ENCODE measurements at regions not wholly inside any gene's neighbourhood (a gene's known extent, or its start where the extent isn't known, plus 50 kb on each side); places are given as distances from the start of the nearest gene placed in this dataset.

DNA sequence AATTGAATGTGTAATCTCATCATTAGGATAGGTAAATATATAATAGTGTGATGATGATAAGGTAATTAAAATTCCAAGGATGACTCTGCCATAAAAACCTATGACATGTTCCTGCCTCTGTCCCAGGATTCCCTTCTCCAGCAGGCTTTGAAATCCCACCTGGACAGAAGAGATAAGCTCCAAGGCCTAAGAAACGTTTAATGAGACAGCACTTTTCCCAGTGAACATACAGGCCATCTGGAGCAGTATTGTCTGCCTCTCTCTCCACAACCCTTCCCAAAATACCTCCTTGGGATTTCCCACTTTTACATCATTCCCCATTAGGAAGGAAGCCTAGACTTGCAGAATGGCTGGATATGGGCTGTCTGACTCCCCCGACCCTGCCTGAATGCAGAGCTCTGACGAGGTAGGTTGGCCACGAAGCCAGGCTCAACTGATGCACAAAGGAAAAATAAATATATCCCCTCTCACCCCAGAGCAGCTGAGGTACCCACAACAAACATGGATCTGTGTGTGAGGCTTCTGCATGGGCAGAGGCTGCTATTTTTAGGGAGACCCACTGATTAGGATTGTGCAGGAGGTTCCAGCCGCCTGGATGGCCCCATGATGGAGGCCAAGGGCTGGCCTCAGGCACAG, 71.0 kb downstream of the TMPRSS5 start (continued):
- no peak for TF ChIP-seq SMAD2 (IDR thresholded peaks at IDR 0.05; ENCODE audit: low read depth, low read length)
- TF ChIP-seq SAFB2 (IDR thresholded peaks at IDR 0.05; ENCODE audit: borderline replicate concordance, low read depth, low read length, severe bottlenecking) = no peak
- no peak for TF ChIP-seq XRCC3 (IDR thresholded peaks at IDR 0.05)
- TF ChIP-seq ZNF766 (CRISPR knock-in tag; conservative IDR thresholded peaks at IDR 0.05) = no peak
- no peak for TF ChIP-seq HNRNPL (IDR thresholded peaks at IDR 0.05; ENCODE audit: low read depth, low read length)
- TF ChIP-seq, protein P1, sequence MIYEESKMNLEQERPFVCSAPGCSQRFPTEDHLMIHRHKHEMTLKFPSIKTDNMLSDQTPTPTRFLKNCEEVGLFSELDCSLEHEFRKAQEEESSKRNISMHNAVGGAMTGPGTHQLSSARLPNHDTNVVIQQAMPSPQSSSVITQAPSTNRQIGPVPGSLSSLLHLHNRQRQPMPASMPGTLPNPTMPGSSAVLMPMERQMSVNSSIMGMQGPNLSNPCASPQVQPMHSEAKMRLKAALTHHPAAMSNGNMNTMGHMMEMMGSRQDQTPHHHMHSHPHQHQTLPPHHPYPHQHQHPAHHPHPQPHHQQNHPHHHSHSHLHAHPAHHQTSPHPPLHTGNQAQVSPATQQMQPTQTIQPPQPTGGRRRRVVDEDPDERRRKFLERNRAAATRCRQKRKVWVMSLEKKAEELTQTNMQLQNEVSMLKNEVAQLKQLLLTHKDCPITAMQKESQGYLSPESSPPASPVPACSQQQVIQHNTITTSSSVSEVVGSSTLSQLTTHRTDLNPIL (CRISPR knock-in tag; IDR thresholded peaks at IDR 0.05) = no peak
- no peak for TF ChIP-seq JUNB (CRISPR knock-in tag; conservative IDR thresholded peaks at IDR 0.05)
- peak; percentile 93 for TF ChIP-seq SMARCA4 (IDR thresholded peaks at IDR 0.05)
- no peak for TF ChIP-seq POU5F1 (IDR thresholded peaks at IDR 0.05; ENCODE audit: borderline replicate concordance, low read depth, low read length, partially characterized antibody)
- TF ChIP-seq ZNF77 (CRISPR knock-in tag; IDR thresholded peaks at IDR 0.05) = no peak
- no peak for TF ChIP-seq GABPA (tag; conservative IDR thresholded peaks at IDR 0.05; ENCODE audit: low read depth)
- no peak for TF ChIP-seq SMAD3 (CRISPR knock-in tag; conservative IDR thresholded peaks at IDR 0.05)
- TF ChIP-seq, protein P2, sequence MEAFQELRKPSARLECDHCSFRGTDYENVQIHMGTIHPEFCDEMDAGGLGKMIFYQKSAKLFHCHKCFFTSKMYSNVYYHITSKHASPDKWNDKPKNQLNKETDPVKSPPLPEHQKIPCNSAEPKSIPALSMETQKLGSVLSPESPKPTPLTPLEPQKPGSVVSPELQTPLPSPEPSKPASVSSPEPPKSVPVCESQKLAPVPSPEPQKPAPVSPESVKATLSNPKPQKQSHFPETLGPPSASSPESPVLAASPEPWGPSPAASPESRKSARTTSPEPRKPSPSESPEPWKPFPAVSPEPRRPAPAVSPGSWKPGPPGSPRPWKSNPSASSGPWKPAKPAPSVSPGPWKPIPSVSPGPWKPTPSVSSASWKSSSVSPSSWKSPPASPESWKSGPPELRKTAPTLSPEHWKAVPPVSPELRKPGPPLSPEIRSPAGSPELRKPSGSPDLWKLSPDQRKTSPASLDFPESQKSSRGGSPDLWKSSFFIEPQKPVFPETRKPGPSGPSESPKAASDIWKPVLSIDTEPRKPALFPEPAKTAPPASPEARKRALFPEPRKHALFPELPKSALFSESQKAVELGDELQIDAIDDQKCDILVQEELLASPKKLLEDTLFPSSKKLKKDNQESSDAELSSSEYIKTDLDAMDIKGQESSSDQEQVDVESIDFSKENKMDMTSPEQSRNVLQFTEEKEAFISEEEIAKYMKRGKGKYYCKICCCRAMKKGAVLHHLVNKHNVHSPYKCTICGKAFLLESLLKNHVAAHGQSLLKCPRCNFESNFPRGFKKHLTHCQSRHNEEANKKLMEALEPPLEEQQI (IDR thresholded peaks at IDR 0.05) = peak; percentile 57
- TF ChIP-seq ZNF778 (CRISPR knock-in tag; IDR thresholded peaks at IDR 0.05) = no peak
- peak; percentile 33; the same call in 1 of the 2 replicates for TF ChIP-seq CXXC5 (CRISPR knock-in tag; IDR thresholded peaks at IDR 0.05)
- no peak for TF ChIP-seq PHB (CRISPR knock-in tag; IDR thresholded peaks at IDR 0.05)
- TF ChIP-seq ZNF175 (CRISPR knock-in tag; IDR thresholded peaks at IDR 0.05; ENCODE audit: low read depth) = no peak
- TF ChIP-seq KAT8 (IDR thresholded peaks at IDR 0.05; ENCODE audit: low read depth) = no peak
- no peak for TF ChIP-seq SP2 (IDR thresholded peaks at IDR 0.05; ENCODE audit: extremely low read depth, low read depth, low read length, poor library complexity, severe bottlenecking)
- TF ChIP-seq, protein P3, sequence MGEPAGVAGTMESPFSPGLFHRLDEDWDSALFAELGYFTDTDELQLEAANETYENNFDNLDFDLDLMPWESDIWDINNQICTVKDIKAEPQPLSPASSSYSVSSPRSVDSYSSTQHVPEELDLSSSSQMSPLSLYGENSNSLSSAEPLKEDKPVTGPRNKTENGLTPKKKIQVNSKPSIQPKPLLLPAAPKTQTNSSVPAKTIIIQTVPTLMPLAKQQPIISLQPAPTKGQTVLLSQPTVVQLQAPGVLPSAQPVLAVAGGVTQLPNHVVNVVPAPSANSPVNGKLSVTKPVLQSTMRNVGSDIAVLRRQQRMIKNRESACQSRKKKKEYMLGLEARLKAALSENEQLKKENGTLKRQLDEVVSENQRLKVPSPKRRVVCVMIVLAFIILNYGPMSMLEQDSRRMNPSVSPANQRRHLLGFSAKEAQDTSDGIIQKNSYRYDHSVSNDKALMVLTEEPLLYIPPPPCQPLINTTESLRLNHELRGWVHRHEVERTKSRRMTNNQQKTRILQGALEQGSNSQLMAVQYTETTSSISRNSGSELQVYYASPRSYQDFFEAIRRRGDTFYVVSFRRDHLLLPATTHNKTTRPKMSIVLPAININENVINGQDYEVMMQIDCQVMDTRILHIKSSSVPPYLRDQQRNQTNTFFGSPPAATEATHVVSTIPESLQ (CRISPR knock-in tag; IDR thresholded peaks at IDR 0.05) = no peak
- no peak for TF ChIP-seq HDAC6 (IDR thresholded peaks at IDR 0.05; ENCODE audit: low read depth, low read length)
- TF ChIP-seq PRMT5 (CRISPR knock-in tag; IDR thresholded peaks at IDR 0.05) = no peak
- TF ChIP-seq, protein P4, sequence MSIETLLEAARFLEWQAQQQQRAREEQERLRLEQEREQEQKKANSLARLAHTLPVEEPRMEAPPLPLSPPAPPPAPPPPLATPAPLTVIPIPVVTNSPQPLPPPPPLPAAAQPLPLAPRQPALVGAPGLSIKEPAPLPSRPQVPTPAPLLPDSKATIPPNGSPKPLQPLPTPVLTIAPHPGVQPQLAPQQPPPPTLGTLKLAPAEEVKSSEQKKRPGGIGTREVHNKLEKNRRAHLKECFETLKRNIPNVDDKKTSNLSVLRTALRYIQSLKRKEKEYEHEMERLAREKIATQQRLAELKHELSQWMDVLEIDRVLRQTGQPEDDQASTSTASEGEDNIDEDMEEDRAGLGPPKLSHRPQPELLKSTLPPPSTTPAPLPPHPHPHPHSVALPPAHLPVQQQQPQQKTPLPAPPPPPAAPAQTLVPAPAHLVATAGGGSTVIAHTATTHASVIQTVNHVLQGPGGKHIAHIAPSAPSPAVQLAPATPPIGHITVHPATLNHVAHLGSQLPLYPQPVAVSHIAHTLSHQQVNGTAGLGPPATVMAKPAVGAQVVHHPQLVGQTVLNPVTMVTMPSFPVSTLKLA (conservative IDR thresholded peaks at IDR 0.05) = 0 out of 4 replicates have a peak, but pooled peaks of 1 of the 2 experiments have one; percentile 25

Measured in K562 (cell line).